Right lobe of liver (tissue), 6 donors: ENCODE measurements at regions not wholly inside any gene's neighbourhood (a gene's known extent, or its start where the extent isn't known, plus 50 kb on each side); places are given as distances from the start of the nearest gene placed in this dataset.

Experiments used
- ATAC-seq, 4 donors: fragments of 200-7000 bp; cut with Tn5 transposase; one replicate each; pipeline ENCODE4 v1.9.1; 2020; ENCODE audit warnings: mild to moderate bottlenecking in 4 of 4, moderate library complexity in 4 of 4
- DNase-seq, 3 donors: peaks; one replicate each; pipeline ENCODE4 v3.0.0-alpha.2; 2020
- H3K27ac ChIP-seq, 3 donors: fragments of 200-600 bp; one replicate each; pipeline ENCODE4 v1.8.0; 2022
- H3K27me3 ChIP-seq, 2 donors: fragments of 200-600 bp; one replicate each; pipeline ENCODE4 v1.8.0; 2022
- H3K36me3 ChIP-seq, 4 donors: fragments of 200-600 bp; sonication (generic) in 1 of 4; one replicate each; pipeline versions ENCODE4 v1.5.1 to v1.8.0; 2017 to 2022; ENCODE audit warnings: control low read depth in 1 of 4
- H3K4me1 ChIP-seq, 4 donors: fragments of 200-600 bp; sonication (generic) in 1 of 4; one replicate each; pipeline versions ENCODE4 v1.5.1 to v1.8.0; 2017 to 2022; ENCODE audit warnings: control low read depth in 1 of 4
- H3K4me3 ChIP-seq, 3 donors: fragments of 200-600 bp; one replicate each; pipeline ENCODE4 v1.8.0; 2022
- H3K9me3 ChIP-seq, 4 donors: fragments of 200-600 bp; sonication (generic) in 1 of 4; one replicate each; pipeline versions ENCODE4 v1.5.1 to v1.8.0; 2017 to 2022; ENCODE audit warnings: control low read depth in 1 of 4
- CTCF ChIP-seq, 4 donors: fragments of 200-600 bp in 3 of 4; fragments of 450-650 bp in 1 of 4; IDR thresholded peaks; one replicate each; pipeline versions ENCODE4 v1.5.1 to v1.8.0; 2016 to 2022; ENCODE audit warnings: antibody characterized with exemption in 4 of 4, mild to moderate bottlenecking in 2 of 4
- POLR2A ChIP-seq: fragments of 450-650 bp; IDR thresholded peaks from one replicate; pipeline ENCODE4 v1.6.1; 2017; ENCODE audit warnings: antibody characterized with exemption, mild to moderate bottlenecking
- WGBS: methylation state at CpG from one replicate; pipeline ENCODE4 v1.1.6; 2018; ENCODE audit warnings: low coverage, low lambda C conversion rate; ENCODE audit not compliant: insufficient coverage; ENCODE audit errors: missing lambda C conversion rate; 5-methylcytosine and 5-hydroxymethylcytosine counted together
- intact Hi-C, 2 donors: fragments of 100-400 bp; cut with DNase I; formaldehyde crosslinking; loops; one replicate each; pipeline versions ENCODE4 v1.11.2 to v1.14.1; 2022
- donor health status: DM: no; HTN: yes; CAD: no.
- donor health status: DM: no; HTN: no; CAD: no.
- donor health status: DM: no; HTN: no; CAD: no.
- donor health status: DM: no; HTN: yes; CAD: no.
- donor health status: DM: no; HTN: yes; CAD: no.

GRCh38 chr4:41452484-41453225, 85.3 kb upstream of the LIMCH1 start:
- intact Hi-C loops = no loop called here
- no peaks in the 10 kb centered on the region for H3K27me3 ChIP-seq
- no peaks in the 10 kb centered on the region for H3K36me3 ChIP-seq
- WGBS = 83% methylated on average over 6 of the region's 6 CpGs
- H3K27ac ChIP-seq = no peak overlapping the region
- H3K9me3 ChIP-seq = no peaks in the 10 kb centered on the region
- no peaks in the 10 kb centered on the region for H3K4me1 ChIP-seq
- DNase-seq (no peak), ATAC-seq (no peak)
- no peak overlapping the region for H3K4me3 ChIP-seq
- TF ChIP-seq POLR2A (no peak), CTCF (IDR thresholded peaks at IDR 0.05) (no peak)

- WGBS = 67% methylated on average over 3 of the region's 4 CpGs
- H3K27me3 ChIP-seq = no peaks in the 10 kb centered on the region
- no peaks in the 10 kb centered on the region for H3K36me3 ChIP-seq
- intact Hi-C loops = no loop called here
- H3K27ac ChIP-seq = no peak overlapping the region
- DNase-seq = no peak
- H3K4me1 ChIP-seq = no peaks in the 10 kb centered on the region
- no peak overlapping the region for H3K4me3 ChIP-seq
- H3K9me3 ChIP-seq = no peaks in the 10 kb centered on the region
- ATAC-seq = no peak
- TF ChIP-seq CTCF (IDR thresholded peaks at IDR 0.05) (no peak), POLR2A (no peak)
These were observed 83.5 kb upstream of the LIMCH1 start for GRCh38 chr4:41454423-41454822.

- H3K27ac ChIP-seq = no peak overlapping the region
- H3K4me1 ChIP-seq = no peaks in the 10 kb centered on the region
- H3K4me3 ChIP-seq = no peak overlapping the region
- no peak for ATAC-seq
- no peaks in the 10 kb centered on the region for H3K9me3 ChIP-seq
- DNase-seq = no peak
- TF ChIP-seq CTCF (IDR thresholded peaks at IDR 0.05) (no peak), POLR2A (no peak)
- intact Hi-C loops = no loop called here
- H3K36me3 ChIP-seq = no peaks in the 10 kb centered on the region
- WGBS = 67% methylated on average over 2 of the region's 3 CpGs
- no peaks in the 10 kb centered on the region for H3K27me3 ChIP-seq
These were observed 82.8 kb upstream of the LIMCH1 start for GRCh38 chr4:41455206-41455605.

- intact Hi-C loops = no loop called here
- TF ChIP-seq POLR2A (no peak), CTCF (IDR thresholded peaks at IDR 0.05) (no peak)
- 26% methylated on average over 2 of the region's 4 CpGs for WGBS
- H3K4me1 ChIP-seq = no peaks in the 10 kb centered on the region
- ATAC-seq (no peak), DNase-seq (no peak)
- no peaks in the 10 kb centered on the region for H3K9me3 ChIP-seq
- no peak overlapping the region for H3K4me3 ChIP-seq
- H3K36me3 ChIP-seq = no peaks in the 10 kb centered on the region
- H3K27me3 ChIP-seq = no peaks in the 10 kb centered on the region
- no peak overlapping the region for H3K27ac ChIP-seq
These were observed 81.3 kb upstream of the LIMCH1 start for GRCh38 chr4:41456559-41457101.
